Progenitor cell of endocrine pancreas (in vitro differentiated cells): ENCODE measurements at regions not wholly inside any gene's neighbourhood (a gene's known extent, or its start where the extent isn't known, plus 50 kb on each side); places are given as distances from the start of the nearest gene placed in this dataset.

Experiments
- DNase-seq: peaks from one replicate; pipeline ENCODE4 v3.0.0; 2021; ENCODE audit warnings: low spot score; ENCODE audit not compliant: unreplicated experiment
- H3K27ac Mint-ChIP-seq: 2 replicates; pipeline ENCODE4 v1.8.0; 2021; ENCODE audit warnings: mild to moderate bottlenecking, moderate library complexity, mixed read lengths
- H3K27me3 Mint-ChIP-seq: 2 replicates; pipeline ENCODE4 v1.8.0; 2021; ENCODE audit warnings: mixed read lengths
- H3K36me3 Mint-ChIP-seq: 2 replicates; pipeline ENCODE4 v1.8.0; 2022; ENCODE audit warnings: mixed read lengths; ENCODE audit not compliant: insufficient read depth
- H3K4me1 Mint-ChIP-seq: 2 replicates; pipeline ENCODE4 v1.8.0; 2021; ENCODE audit warnings: low read depth, mixed read lengths
- H3K4me3 Mint-ChIP-seq: 2 replicates; pipeline ENCODE4 v1.8.0; 2021; ENCODE audit warnings: low read depth, mild to moderate bottlenecking, moderate library complexity, mixed read lengths
- H3K9me3 Mint-ChIP-seq: 2 replicates; pipeline ENCODE4 v1.8.0; 2021; ENCODE audit warnings: low read depth, mixed read lengths
- TF ChIP-seq, protein P1 (sequence below): fragments of 200-600 bp; sonication (generic); IDR thresholded peaks from one replicate; pipeline ENCODE4 v1.5.0; 2021; ENCODE audit warnings: antibody characterized with exemption, mild to moderate bottlenecking; ENCODE audit not compliant: unreplicated experiment

DNA sequence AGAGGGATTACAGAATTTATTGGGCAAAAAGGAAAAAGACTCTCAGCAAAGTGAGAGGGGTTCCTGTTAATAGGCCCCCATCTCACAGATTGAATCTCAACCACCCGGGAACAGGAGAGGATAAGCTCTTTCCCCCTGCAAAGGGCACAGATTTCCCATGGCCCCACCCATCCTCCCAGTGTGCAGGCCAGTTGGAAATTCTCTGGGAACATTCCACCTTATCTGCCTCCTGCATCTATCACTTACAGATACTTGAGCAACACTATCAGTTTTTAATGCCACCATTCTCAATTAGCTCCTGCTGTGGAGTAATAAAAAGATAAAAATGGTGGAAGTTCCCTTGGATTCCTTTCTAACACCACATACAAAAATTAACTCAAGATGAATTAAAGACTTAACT lies 350.0 kb upstream of the BCHE start:
- Mint-ChIP-seq H3K36me3 (no peaks in the 10 kb centered on the region), H3K27me3 (no peaks in the 10 kb centered on the region), H3K9me3 (no peaks in the 10 kb centered on the region), H3K27ac (no peak overlapping the region), H3K4me3 (no peak overlapping the region), H3K4me1 (peaks cover 4% of the 10 kb centered on the region)
- DNase-seq: no peak
- TF ChIP-seq, protein P1, sequence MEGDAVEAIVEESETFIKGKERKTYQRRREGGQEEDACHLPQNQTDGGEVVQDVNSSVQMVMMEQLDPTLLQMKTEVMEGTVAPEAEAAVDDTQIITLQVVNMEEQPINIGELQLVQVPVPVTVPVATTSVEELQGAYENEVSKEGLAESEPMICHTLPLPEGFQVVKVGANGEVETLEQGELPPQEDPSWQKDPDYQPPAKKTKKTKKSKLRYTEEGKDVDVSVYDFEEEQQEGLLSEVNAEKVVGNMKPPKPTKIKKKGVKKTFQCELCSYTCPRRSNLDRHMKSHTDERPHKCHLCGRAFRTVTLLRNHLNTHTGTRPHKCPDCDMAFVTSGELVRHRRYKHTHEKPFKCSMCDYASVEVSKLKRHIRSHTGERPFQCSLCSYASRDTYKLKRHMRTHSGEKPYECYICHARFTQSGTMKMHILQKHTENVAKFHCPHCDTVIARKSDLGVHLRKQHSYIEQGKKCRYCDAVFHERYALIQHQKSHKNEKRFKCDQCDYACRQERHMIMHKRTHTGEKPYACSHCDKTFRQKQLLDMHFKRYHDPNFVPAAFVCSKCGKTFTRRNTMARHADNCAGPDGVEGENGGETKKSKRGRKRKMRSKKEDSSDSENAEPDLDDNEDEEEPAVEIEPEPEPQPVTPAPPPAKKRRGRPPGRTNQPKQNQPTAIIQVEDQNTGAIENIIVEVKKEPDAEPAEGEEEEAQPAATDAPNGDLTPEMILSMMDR: no peak

DNA sequence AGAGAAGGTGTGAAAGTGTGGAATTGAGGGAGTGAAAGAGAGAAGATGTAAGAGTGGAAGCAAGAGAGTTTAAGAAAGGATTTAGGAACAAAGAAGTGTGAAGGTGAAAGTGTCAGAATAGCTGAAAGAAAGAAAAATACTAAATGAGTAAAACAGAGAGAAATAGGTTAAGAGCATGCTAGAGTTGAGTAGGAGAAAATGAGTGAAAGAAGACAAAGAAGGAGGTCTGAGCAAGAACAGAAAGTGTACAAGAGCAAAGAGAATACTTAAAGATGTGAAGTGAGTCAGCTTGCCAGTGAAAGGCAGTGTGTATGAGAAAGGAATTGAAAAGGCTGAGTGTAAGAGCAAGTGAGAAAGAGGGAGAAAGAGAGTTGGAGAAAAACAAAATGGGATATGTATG lies 348.8 kb upstream of the BCHE start:
- no peaks in the 10 kb centered on the region for H3K36me3 Mint-ChIP-seq
- H3K27me3 Mint-ChIP-seq: no peaks in the 10 kb centered on the region
- H3K4me1 Mint-ChIP-seq: peaks cover 4% of the 10 kb centered on the region
- no peak overlapping the region for H3K27ac Mint-ChIP-seq
- H3K4me3 Mint-ChIP-seq: no peak overlapping the region
- TF ChIP-seq, protein P1: no peak
- DNase-seq: no peak
- no peaks in the 10 kb centered on the region for H3K9me3 Mint-ChIP-seq

DNA sequence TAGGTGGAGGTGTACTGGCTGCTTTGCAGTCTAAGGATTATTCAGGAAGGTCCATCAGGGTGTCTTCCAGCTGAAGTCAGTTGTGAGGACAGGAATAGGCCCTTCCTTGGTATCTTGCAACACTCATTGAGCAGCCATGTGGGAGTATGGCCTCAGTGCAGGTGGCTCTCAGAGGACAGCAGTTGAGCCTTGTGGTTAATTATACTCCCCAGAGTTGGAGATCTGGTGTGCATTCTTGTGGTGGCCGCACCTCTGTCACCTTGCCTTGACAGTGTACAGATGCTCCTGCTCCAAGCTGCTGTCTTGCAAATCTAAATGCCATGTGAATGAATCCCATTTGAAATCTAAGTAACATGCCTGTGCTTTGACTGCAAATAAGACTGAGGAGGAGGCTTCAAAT lies 339.9 kb upstream of the BCHE start:
- TF ChIP-seq, protein P1: no peak
- no peaks in the 10 kb centered on the region for H3K4me1 Mint-ChIP-seq
- DNase-seq: no peak
- no peaks in the 10 kb centered on the region for H3K27me3 Mint-ChIP-seq
- no peaks in the 10 kb centered on the region for H3K9me3 Mint-ChIP-seq
- no peak overlapping the region for H3K27ac Mint-ChIP-seq
- H3K36me3 Mint-ChIP-seq: no peaks in the 10 kb centered on the region
- H3K4me3 Mint-ChIP-seq: no peak overlapping the region

DNA sequence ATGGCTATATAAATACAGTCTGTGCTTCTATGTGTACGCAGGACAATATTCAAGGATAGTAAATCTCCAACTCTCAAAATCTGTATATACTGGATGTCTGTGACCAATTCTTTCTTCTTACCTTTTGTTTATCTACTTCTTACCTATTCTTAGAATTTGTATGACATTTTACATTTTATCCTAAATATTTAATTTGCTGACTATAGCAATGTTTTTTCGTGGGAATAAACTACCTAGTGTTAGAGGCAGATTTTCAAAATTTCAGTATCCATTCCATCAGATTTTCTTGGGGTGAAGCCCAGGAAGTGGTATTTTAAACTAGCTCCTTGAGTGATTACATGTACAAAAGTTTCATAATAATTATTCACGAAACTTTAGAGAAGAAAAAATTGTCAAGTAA lies 334.5 kb upstream of the BCHE start:
- H3K27ac Mint-ChIP-seq: no peak overlapping the region

DNA sequence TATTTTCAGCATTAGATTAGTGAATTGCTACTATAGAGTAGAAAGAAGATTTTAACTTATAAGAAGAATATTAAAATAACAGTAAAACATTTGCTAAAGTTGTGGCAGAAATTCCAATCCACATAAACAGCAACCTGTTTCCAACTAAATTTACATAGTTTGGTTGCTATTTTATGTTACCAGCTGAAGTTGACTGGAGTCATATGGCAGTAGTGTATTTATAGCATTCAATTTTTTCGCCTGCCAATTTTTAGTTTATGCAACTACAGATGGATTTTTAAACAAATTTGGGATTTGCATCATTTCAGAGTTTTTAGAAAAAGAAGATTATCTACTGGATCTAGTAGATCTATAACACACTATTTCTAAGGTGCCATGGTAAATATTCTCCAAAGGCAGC lies 332.5 kb upstream of the BCHE start:
- peaks cover 5% of the 10 kb centered on the region for H3K9me3 Mint-ChIP-seq
- TF ChIP-seq, protein P1: no peak
- no peaks in the 10 kb centered on the region for H3K4me1 Mint-ChIP-seq
- no peak overlapping the region for H3K27ac Mint-ChIP-seq
- DNase-seq: no peak
- no peaks in the 10 kb centered on the region for H3K27me3 Mint-ChIP-seq
- no peak overlapping the region for H3K4me3 Mint-ChIP-seq
- H3K36me3 Mint-ChIP-seq: no peaks in the 10 kb centered on the region

More for the DNA sequence above, 334.5 kb upstream of the BCHE start:
- H3K36me3 Mint-ChIP-seq: no peaks in the 10 kb centered on the region
- TF ChIP-seq, protein P1: no peak
- no peak overlapping the region for H3K4me3 Mint-ChIP-seq
- no peaks in the 10 kb centered on the region for H3K9me3 Mint-ChIP-seq
- H3K4me1 Mint-ChIP-seq: no peaks in the 10 kb centered on the region
- H3K27me3 Mint-ChIP-seq: no peaks in the 10 kb centered on the region
- no peak for DNase-seq
